GM12878 (cell line): ENCODE measurements at regions not wholly inside any gene's neighbourhood (a gene's known extent, or its start where the extent isn't known, plus 50 kb on each side); places are given as distances from the start of the nearest gene placed in this dataset.

ENCODE experiments used
- ATAC-seq: fragments of 200-7000 bp; cut with Tn5 transposase; 3 replicates; pipeline ENCODE4 v1.9.1; 2020; ENCODE audit warnings: mild to moderate bottlenecking, moderate library complexity
- BruUV-seq: library from RNA; stranded (reverse); fragments of 400-500 nt; replicated peaks from 2 replicates; lab custom pipeline; 2021; lab: Mats Ljungman, UMichigan
- CTCF ChIA-PET: fragments of 300-600 bp; sonication (Branson Sonifier 250); formaldehyde crosslinking; extraction: SDS; loops from one replicate; lab custom pipeline; 2021; ENCODE audit warnings: inconsistent platforms; lab: Yijun Ruan, JAX
- POLR2A ChIA-PET: fragments of 350-600 bp; formaldehyde crosslinking; extraction: SDS; loops from one replicate; lab custom pipeline; 2021; ENCODE audit warnings: inconsistent platforms; lab: Charles Lee
- RAD21 ChIA-PET: fragments of 300-600 bp; sonication (Branson Sonifier 250); formaldehyde crosslinking; loops from one replicate; lab custom pipeline; 2023; ENCODE audit warnings: antibody characterized with exemption; ENCODE audit not compliant: unreplicated experiment; lab: Charles Lee
- SMC1A ChIA-PET: fragments of 300-600 bp; sonication (Branson Sonifier 250); formaldehyde crosslinking; loops from one replicate; lab custom pipeline; 2023; ENCODE audit not compliant: unreplicated experiment, uncharacterized antibody; lab: Charles Lee
- DNase-seq: peaks from one replicate; pipeline ENCODE4 v3.0.0-alpha.2; 2011; ENCODE audit warnings: low read depth, low spot score
- FAIRE-seq: peaks from 3 replicates; lab custom pipeline; 2011; peaks lifted over from hg19 to GRCh38; lab: Jason Lieb, UNC
- H2AFZ ChIP-seq: 2 replicates; pipeline ENCODE4 v1.6.0; 2011; ENCODE audit warnings: low read depth, low read length, control low read depth; ENCODE audit not compliant: control insufficient read depth
- H3K27ac ChIP-seq: 2 replicates; pipeline ENCODE4 v1.5.1; 2011; ENCODE audit warnings: control low read depth; ENCODE audit not compliant: control insufficient read depth, insufficient read depth
- H3K27me3 ChIP-seq, 2 experiments: replicated peaks in 1 of 2; 2 replicates each; pipeline versions ENCODE4 v1.6.0 to v1.6.1; 2011; ENCODE audit warnings: low read length in 1 of 2; ENCODE audit not compliant: control insufficient read depth in 2 of 2, insufficient read depth in 2 of 2
- H3K36me3 ChIP-seq, 2 experiments: 2 replicates each; pipeline ENCODE4 v1.5.1; 2011; ENCODE audit warnings: low read length in 1 of 2; ENCODE audit not compliant: control insufficient read depth in 2 of 2, insufficient read depth in 2 of 2
- H3K4me1 ChIP-seq: 2 replicates; pipeline ENCODE4 v1.6.1; 2011; ENCODE audit warnings: mild to moderate bottlenecking, low read length, moderate library complexity, mixed read lengths; ENCODE audit not compliant: control insufficient read depth, insufficient read depth
- H3K4me2 ChIP-seq: 2 replicates; pipeline ENCODE4 v1.6.0; 2011; ENCODE audit warnings: control low read depth; ENCODE audit not compliant: control insufficient read depth, insufficient read depth
- H3K4me3 ChIP-seq: fragments of 200-600 bp; sonication (generic); 2 replicates; pipeline ENCODE4 v1.5.1; 2016
- H3K79me2 ChIP-seq: 2 replicates; pipeline ENCODE4 v1.6.0; 2011; ENCODE audit warnings: low read length; ENCODE audit not compliant: control insufficient read depth, insufficient read depth
- H3K9ac ChIP-seq: 2 replicates; pipeline ENCODE4 v1.8.0; 2011; ENCODE audit warnings: low read length, control low read depth, mixed read lengths; ENCODE audit not compliant: control insufficient read depth, insufficient read depth
- H3K9me3 ChIP-seq: replicated peaks from 3 replicates; pipeline ENCODE4 v1.5.1; 2011; ENCODE audit warnings: mild to moderate bottlenecking, low read length; ENCODE audit not compliant: control insufficient read depth, insufficient read depth
- H4K20me1 ChIP-seq: 2 replicates; pipeline ENCODE4 v1.6.0; 2011; ENCODE audit not compliant: control insufficient read depth, insufficient read depth
- BCL11A ChIP-seq: IDR thresholded peaks from 2 replicates; pipeline ENCODE4 v1.6.1; 2011; ENCODE audit warnings: low read depth, low read length
- EGR1 ChIP-seq, 2 experiments: IDR thresholded peaks; 1 replicate in 1 of 2; 2 replicates in 1 of 2; pipeline ENCODE4 v1.6.1; 2011 to 2012; ENCODE audit warnings: low read depth in 2 of 2, low read length in 2 of 2, borderline replicate concordance in 1 of 2, mild to moderate bottlenecking in 1 of 2, moderate library complexity in 1 of 2
- FOXK2 ChIP-seq: fragments of 450-650 bp; IDR thresholded peaks from 2 replicates; pipeline ENCODE4 v1.6.1; 2017; ENCODE audit warnings: mild to moderate bottlenecking, moderate library complexity
- HDAC6 ChIP-seq: fragments of 200-600 bp; sonication (generic); IDR thresholded peaks from one replicate; pipeline ENCODE4 v1.8.0; 2017; ENCODE audit warnings: antibody characterized with exemption; ENCODE audit not compliant: unreplicated experiment
- NFYA ChIP-seq: IDR thresholded peaks from 2 replicates; pipeline ENCODE4 v1.6.1; 2011; ENCODE audit warnings: low read depth, mild to moderate bottlenecking, low read length, improper control_type of control experiment, borderline replicate concordance
- PKNOX1 ChIP-seq: fragments of 450-650 bp; IDR thresholded peaks from 2 replicates; pipeline ENCODE4 v1.6.1; 2016; ENCODE audit warnings: mild to moderate bottlenecking
- SKIL ChIP-seq: fragments of 450-650 bp; IDR thresholded peaks from 2 replicates; pipeline ENCODE4 v1.6.1; 2017; ENCODE audit warnings: mild to moderate bottlenecking, low read depth, inconsistent platforms; ENCODE audit not compliant: poor library complexity, severe bottlenecking
- SP1 ChIP-seq: IDR thresholded peaks from one replicate; pipeline ENCODE4 v1.6.1; 2011; ENCODE audit warnings: low read depth, low read length
- SREBF1 ChIP-seq: IDR thresholded peaks from 2 replicates; pipeline ENCODE4 v1.6.1; 2012; ENCODE audit warnings: mild to moderate bottlenecking, low read length
- TCF3 ChIP-seq: IDR thresholded peaks from 2 replicates; pipeline ENCODE4 v1.6.1; 2012; ENCODE audit warnings: low read depth, mild to moderate bottlenecking, low read length, borderline replicate concordance; ENCODE audit not compliant: insufficient read depth
- WGBS: methylation state at CpG from one replicate; pipeline ENCODE4 v1.1.6; 2016; ENCODE audit warnings: low lambda C conversion rate; ENCODE audit not compliant: insufficient replicate concordance, insufficient coverage; ENCODE audit errors: missing lambda C conversion rate; 5-methylcytosine and 5-hydroxymethylcytosine counted together
- in situ Hi-C: fragments of 300-500 bp; cut with MboI; formaldehyde crosslinking; loops from 9 replicates; pipeline ENCODE4 v1.14.3; 2018; ENCODE audit warnings: mixed read lengths
- intact Hi-C: fragments of 100-400 bp; cut with micrococcal nuclease; formaldehyde crosslinking; loops from one replicate; pipeline ENCODE4 v1.14.2; 2022; ENCODE audit not compliant: unreplicated experiment
- TF ChIP-seq, protein P1 (sequence below): fragments of 450-650 bp; IDR thresholded peaks from 2 replicates; pipeline ENCODE4 v1.6.1; 2016; ENCODE audit warnings: mild to moderate bottlenecking, moderate library complexity, borderline replicate concordance

GRCh38 chr1:213751064-213751397, 236.7 kb upstream of the PROX1 start:
- FAIRE-seq (no peak), DNase-seq (no peak), ATAC-seq (no peak)
- H3K9ac ChIP-seq: no peak overlapping the region
- WGBS: 0% methylated on average over 1 of the region's 1 CpG
- no peaks in the 10 kb centered on the region for H3K36me3 ChIP-seq
- no peak overlapping the region for H3K4me3 ChIP-seq
- no peaks in the 10 kb centered on the region for H3K4me1 ChIP-seq
- ChIA-PET RAD21 (no interaction called here), SMC1A (no interaction called here), POLR2A (no interaction called here), CTCF (no interaction called here)
- in situ Hi-C loops: no loop called here
- H4K20me1 ChIP-seq: no peaks in the 10 kb centered on the region
- H3K9me3 ChIP-seq: no peaks in the 10 kb centered on the region
- H2AFZ ChIP-seq: no peak overlapping the region
- H3K79me2 ChIP-seq: no peaks in the 10 kb centered on the region
- H3K27ac ChIP-seq: no peak overlapping the region
- BruUV-seq: no TSS peak
- no peaks in the 10 kb centered on the region for H3K27me3 ChIP-seq
- no peak for TF ChIP-seq SKIL
- TF ChIP-seq PKNOX1: no peak
- no peak for TF ChIP-seq EGR1 (IDR thresholded peaks at IDR 0.05; ENCODE audit: borderline replicate concordance in 1 of 2, low read depth in 2 of 2, low read length in 2 of 2)
- TF ChIP-seq BCL11A: no peak
- TF ChIP-seq SP1: no peak
- TF ChIP-seq, protein P1, sequence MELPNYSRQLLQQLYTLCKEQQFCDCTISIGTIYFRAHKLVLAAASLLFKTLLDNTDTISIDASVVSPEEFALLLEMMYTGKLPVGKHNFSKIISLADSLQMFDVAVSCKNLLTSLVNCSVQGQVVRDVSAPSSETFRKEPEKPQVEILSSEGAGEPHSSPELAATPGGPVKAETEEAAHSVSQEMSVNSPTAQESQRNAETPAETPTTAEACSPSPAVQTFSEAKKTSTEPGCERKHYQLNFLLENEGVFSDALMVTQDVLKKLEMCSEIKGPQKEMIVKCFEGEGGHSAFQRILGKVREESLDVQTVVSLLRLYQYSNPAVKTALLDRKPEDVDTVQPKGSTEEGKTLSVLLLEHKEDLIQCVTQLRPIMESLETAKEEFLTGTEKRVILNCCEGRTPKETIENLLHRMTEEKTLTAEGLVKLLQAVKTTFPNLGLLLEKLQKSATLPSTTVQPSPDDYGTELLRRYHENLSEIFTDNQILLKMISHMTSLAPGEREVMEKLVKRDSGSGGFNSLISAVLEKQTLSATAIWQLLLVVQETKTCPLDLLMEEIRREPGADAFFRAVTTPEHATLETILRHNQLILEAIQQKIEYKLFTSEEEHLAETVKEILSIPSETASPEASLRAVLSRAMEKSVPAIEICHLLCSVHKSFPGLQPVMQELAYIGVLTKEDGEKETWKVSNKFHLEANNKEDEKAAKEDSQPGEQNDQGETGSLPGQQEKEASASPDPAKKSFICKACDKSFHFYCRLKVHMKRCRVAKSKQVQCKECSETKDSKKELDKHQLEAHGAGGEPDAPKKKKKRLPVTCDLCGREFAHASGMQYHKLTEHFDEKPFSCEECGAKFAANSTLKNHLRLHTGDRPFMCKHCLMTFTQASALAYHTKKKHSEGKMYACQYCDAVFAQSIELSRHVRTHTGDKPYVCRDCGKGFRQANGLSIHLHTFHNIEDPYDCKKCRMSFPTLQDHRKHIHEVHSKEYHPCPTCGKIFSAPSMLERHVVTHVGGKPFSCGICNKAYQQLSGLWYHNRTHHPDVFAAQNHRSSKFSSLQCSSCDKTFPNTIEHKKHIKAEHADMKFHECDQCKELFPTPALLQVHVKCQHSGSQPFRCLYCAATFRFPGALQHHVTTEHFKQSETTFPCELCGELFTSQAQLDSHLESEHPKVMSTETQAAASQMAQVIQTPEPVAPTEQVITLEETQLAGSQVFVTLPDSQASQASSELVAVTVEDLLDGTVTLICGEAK: no peak
- no peak for TF ChIP-seq FOXK2
- no peak for TF ChIP-seq HDAC6
- TF ChIP-seq SREBF1: no peak
- no peak for TF ChIP-seq TCF3
- TF ChIP-seq NFYA: no peak
- H3K4me2 ChIP-seq: no peak overlapping the region
- intact Hi-C loops: no loop called here
